GM12878 (cell line): ENCODE measurements at regions not wholly inside any gene's neighbourhood (a gene's known extent, or its start where the extent isn't known, plus 50 kb on each side); places are given as distances from the start of the nearest gene placed in this dataset.

Source experiments
- ATAC-seq: fragments of 200-7000 bp; cut with Tn5 transposase; 3 replicates; pipeline ENCODE4 v1.9.1; 2020; ENCODE audit warnings: mild to moderate bottlenecking, moderate library complexity
- BruUV-seq: library from RNA; stranded (reverse); fragments of 400-500 nt; replicated peaks from 2 replicates; lab custom pipeline; 2021; lab: Mats Ljungman, UMichigan
- CTCF ChIA-PET: fragments of 300-600 bp; sonication (Branson Sonifier 250); formaldehyde crosslinking; extraction: SDS; loops from one replicate; lab custom pipeline; 2021; ENCODE audit warnings: inconsistent platforms; lab: Yijun Ruan, JAX
- POLR2A ChIA-PET: fragments of 350-600 bp; formaldehyde crosslinking; extraction: SDS; loops from one replicate; lab custom pipeline; 2021; ENCODE audit warnings: inconsistent platforms; lab: Charles Lee
- RAD21 ChIA-PET: fragments of 300-600 bp; sonication (Branson Sonifier 250); formaldehyde crosslinking; loops from one replicate; lab custom pipeline; 2023; ENCODE audit warnings: antibody characterized with exemption; ENCODE audit not compliant: unreplicated experiment; lab: Charles Lee
- SMC1A ChIA-PET: fragments of 300-600 bp; sonication (Branson Sonifier 250); formaldehyde crosslinking; loops from one replicate; lab custom pipeline; 2023; ENCODE audit not compliant: unreplicated experiment, uncharacterized antibody; lab: Charles Lee
- DNase-seq: peaks from one replicate; pipeline ENCODE4 v3.0.0-alpha.2; 2011; ENCODE audit warnings: low read depth, low spot score
- FAIRE-seq: peaks from 3 replicates; lab custom pipeline; 2011; peaks lifted over from hg19 to GRCh38; lab: Jason Lieb, UNC
- H2AFZ ChIP-seq: 2 replicates; pipeline ENCODE4 v1.6.0; 2011; ENCODE audit warnings: low read depth, low read length, control low read depth; ENCODE audit not compliant: control insufficient read depth
- H3K27ac ChIP-seq: 2 replicates; pipeline ENCODE4 v1.5.1; 2011; ENCODE audit warnings: control low read depth; ENCODE audit not compliant: control insufficient read depth, insufficient read depth
- H3K27me3 ChIP-seq, 2 experiments: replicated peaks in 1 of 2; 2 replicates each; pipeline versions ENCODE4 v1.6.0 to v1.6.1; 2011; ENCODE audit warnings: low read length in 1 of 2; ENCODE audit not compliant: control insufficient read depth in 2 of 2, insufficient read depth in 2 of 2
- H3K36me3 ChIP-seq, 2 experiments: 2 replicates each; pipeline ENCODE4 v1.5.1; 2011; ENCODE audit warnings: low read length in 1 of 2; ENCODE audit not compliant: control insufficient read depth in 2 of 2, insufficient read depth in 2 of 2
- H3K4me1 ChIP-seq: 2 replicates; pipeline ENCODE4 v1.6.1; 2011; ENCODE audit warnings: mild to moderate bottlenecking, low read length, moderate library complexity, mixed read lengths; ENCODE audit not compliant: control insufficient read depth, insufficient read depth
- H3K4me2 ChIP-seq: 2 replicates; pipeline ENCODE4 v1.6.0; 2011; ENCODE audit warnings: control low read depth; ENCODE audit not compliant: control insufficient read depth, insufficient read depth
- H3K4me3 ChIP-seq: fragments of 200-600 bp; sonication (generic); 2 replicates; pipeline ENCODE4 v1.5.1; 2016
- H3K79me2 ChIP-seq: 2 replicates; pipeline ENCODE4 v1.6.0; 2011; ENCODE audit warnings: low read length; ENCODE audit not compliant: control insufficient read depth, insufficient read depth
- H3K9ac ChIP-seq: 2 replicates; pipeline ENCODE4 v1.8.0; 2011; ENCODE audit warnings: low read length, control low read depth, mixed read lengths; ENCODE audit not compliant: control insufficient read depth, insufficient read depth
- H3K9me3 ChIP-seq: replicated peaks from 3 replicates; pipeline ENCODE4 v1.5.1; 2011; ENCODE audit warnings: mild to moderate bottlenecking, low read length; ENCODE audit not compliant: control insufficient read depth, insufficient read depth
- H4K20me1 ChIP-seq: 2 replicates; pipeline ENCODE4 v1.6.0; 2011; ENCODE audit not compliant: control insufficient read depth, insufficient read depth
- BCL3 ChIP-seq: IDR thresholded peaks from 2 replicates; pipeline ENCODE4 v1.6.1; 2011; ENCODE audit warnings: borderline replicate concordance, low read depth, mild to moderate bottlenecking, moderate library complexity, low read length; ENCODE audit not compliant: insufficient read depth, poor library complexity, severe bottlenecking
- KLF5 ChIP-seq: fragments of 450-650 bp; IDR thresholded peaks from 2 replicates; pipeline ENCODE4 v1.6.1; 2014; ENCODE audit warnings: mild to moderate bottlenecking; ENCODE audit not compliant: partially characterized antibody
- NR2C1 ChIP-seq: fragments of 450-650 bp; IDR thresholded peaks from 2 replicates; pipeline ENCODE4 v1.6.1; 2017; ENCODE audit warnings: antibody characterized with exemption, mild to moderate bottlenecking, moderate library complexity
- RELA ChIP-seq: fragments of 450-650 bp; IDR thresholded peaks from 2 replicates; pipeline ENCODE4 v1.8.0; 2014; ENCODE audit warnings: borderline replicate concordance; ENCODE audit not compliant: partially characterized antibody
- YBX1 ChIP-seq: fragments of 450-650 bp; IDR thresholded peaks from 2 replicates; pipeline ENCODE4 v1.6.1; 2016; ENCODE audit warnings: antibody characterized with exemption
- WGBS: methylation state at CpG from one replicate; pipeline ENCODE4 v1.1.6; 2016; ENCODE audit warnings: low lambda C conversion rate; ENCODE audit not compliant: insufficient replicate concordance, insufficient coverage; ENCODE audit errors: missing lambda C conversion rate; 5-methylcytosine and 5-hydroxymethylcytosine counted together
- in situ Hi-C: fragments of 300-500 bp; cut with MboI; formaldehyde crosslinking; loops from 9 replicates; pipeline ENCODE4 v1.14.3; 2018; ENCODE audit warnings: mixed read lengths
- intact Hi-C: fragments of 100-400 bp; cut with micrococcal nuclease; formaldehyde crosslinking; loops from one replicate; pipeline ENCODE4 v1.14.2; 2022; ENCODE audit not compliant: unreplicated experiment

DNA sequence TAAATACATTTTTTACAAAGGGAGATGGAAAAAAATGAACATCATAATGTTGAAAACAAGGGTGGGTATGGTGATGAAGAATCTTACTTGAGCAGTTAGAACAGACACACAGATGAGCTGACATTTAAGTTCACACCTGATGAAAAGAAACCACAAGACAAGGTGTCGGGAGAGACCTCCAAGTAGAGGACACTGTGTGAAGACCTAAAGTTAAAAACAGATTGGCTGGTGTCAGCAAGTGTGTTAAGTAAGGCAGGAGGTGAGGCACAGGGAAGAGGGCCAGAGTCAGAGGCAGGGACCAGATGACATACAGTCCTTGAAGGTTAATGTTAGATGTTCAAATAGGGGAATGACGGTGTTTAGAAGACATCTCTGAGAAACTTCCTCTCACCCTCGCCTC, 236.8 kb downstream of the FAT3 start:
- no TSS peak for BruUV-seq
- intact Hi-C loops (no loop called here), in situ Hi-C loops (no loop called here)
- FAIRE-seq: no peak
- Histone ChIP-seq H3K4me3 (no peak overlapping the region), H3K27ac (no peak overlapping the region), H3K9me3 (no peaks in the 10 kb centered on the region), H3K4me1 (no peaks in the 10 kb centered on the region), H3K4me2 (no peak overlapping the region), H3K9ac (no peak overlapping the region), H3K36me3 (no peaks in the 10 kb centered on the region), H3K79me2 (no peaks in the 10 kb centered on the region), H3K27me3 (peaks cover 0 to 3% of the 10 kb centered on the region in 2 experiments; a peak in 2 of 4 replicates), H4K20me1 (no peaks in the 10 kb centered on the region), H2AFZ (no peak overlapping the region)
- WGBS: 22% methylated on average over 3 of the region's 3 CpGs
- ChIA-PET SMC1A (no interaction called here), CTCF (no interaction called here), POLR2A (no interaction called here), RAD21 (no interaction called here)
- no peak for DNase-seq
- no peak for ATAC-seq
- no peak for TF ChIP-seq NR2C1

- FAIRE-seq (no peak), ATAC-seq (no peak), DNase-seq (no peak)
- no peak overlapping the region for H3K4me2 ChIP-seq
- H4K20me1 ChIP-seq: no peaks in the 10 kb centered on the region
- 0% methylated on average over 1 of the region's 1 CpG for WGBS
- H3K9me3 ChIP-seq: no peaks in the 10 kb centered on the region
- H2AFZ ChIP-seq: no peak overlapping the region
- in situ Hi-C loops: no loop called here
- ChIA-PET RAD21 (no interaction called here), CTCF (no interaction called here), SMC1A (no interaction called here), POLR2A (no interaction called here)
- intact Hi-C loops: no loop called here
- no peak overlapping the region for H3K9ac ChIP-seq
- H3K4me3 ChIP-seq: no peak overlapping the region
- BruUV-seq: no TSS peak
- H3K79me2 ChIP-seq: no peaks in the 10 kb centered on the region
- H3K27me3 ChIP-seq: peaks cover 0 to 3% of the 10 kb centered on the region in 2 experiments; a peak in 2 of 4 replicates
- no peak overlapping the region for H3K27ac ChIP-seq
- H3K36me3 ChIP-seq: no peaks in the 10 kb centered on the region
- TF ChIP-seq RELA: no peak
- no peak for TF ChIP-seq YBX1
- no peak for TF ChIP-seq BCL3
- TF ChIP-seq KLF5: no peak
- TF ChIP-seq, all 136 proteins: peak for 0
- no peaks in the 10 kb centered on the region for H3K4me1 ChIP-seq
Observed at GRCh38 chr11:92462821-92463220, 238.2 kb downstream of the FAT3 start.
